AML-193 (cell line): ENCODE measurements at regions not wholly inside any gene's neighbourhood (a gene's known extent, or its start where the extent isn't known, plus 50 kb on each side); places are given as distances from the start of the nearest gene placed in this dataset.

Source experiments
- DNase-seq, 2 experiments: peaks; one replicate each; lab custom pipeline; 2025; lab: John Stamatoyannopoulos, UW

GRCh38 chr21:17449701-17450100 is 63.1 kb upstream of the CXADR start:
- no peak for DNase-seq

- DNase-seq: no peak
Measured at GRCh38 chr21:17451364-17451891, 61.4 kb upstream of the CXADR start.

- DNase-seq: no peak
Measured at GRCh38 chr21:17454315-17455027, 58.4 kb upstream of the CXADR start.

GRCh38 chr21:17455028-17455353 is 57.9 kb upstream of the CXADR start:
- no peak for DNase-seq

- DNase-seq: no peak
Measured at GRCh38 chr21:17455451-17455850, 57.4 kb upstream of the CXADR start.

GRCh38 chr21:17458279-17458678 is 54.6 kb upstream of the CXADR start:
- no peak for DNase-seq

- no peak for DNase-seq
Measured at GRCh38 chr21:17460094-17460493, 52.7 kb upstream of the CXADR start.

- no peak for DNase-seq
Measured at GRCh38 chr21:17461014-17461413, 51.8 kb upstream of the CXADR start.

GRCh38 chr21:17461582-17461981 is 51.3 kb upstream of the CXADR start:
- no peak for DNase-seq

GRCh38 chr21:17462276-17462981 is 50.4 kb upstream of the CXADR start:
- no peak for DNase-seq
